NOMO-1 treated with DMSO at 0.1 percent for 48 hours (cell line): ENCODE measurements at regions not wholly inside any gene's neighbourhood (a gene's known extent, or its start where the extent isn't known, plus 50 kb on each side); places are given as distances from the start of the nearest gene placed in this dataset.

Experiments
- DNase-seq: peaks from one replicate; lab custom pipeline; 2025; ENCODE audit not compliant: unreplicated experiment; lab: John Stamatoyannopoulos, UW

GRCh38 chr5:145708169-145708568 is 127.0 kb downstream of the PRELID2 start:
- DNase-seq, result no peak

- no peak for DNase-seq
These were observed 130.4 kb downstream of the PRELID2 start for GRCh38 chr5:145704724-145705123.

- no peak for DNase-seq
These were observed 131.3 kb downstream of the PRELID2 start for GRCh38 chr5:145703856-145704255.

- no peak for DNase-seq
These were observed 133.7 kb downstream of the PRELID2 start for GRCh38 chr5:145701404-145701803.

- DNase-seq, result no peak
These were observed 135.3 kb downstream of the PRELID2 start for GRCh38 chr5:145699846-145700245.

- DNase-seq, result peak; percentile 25
These were observed 137.7 kb downstream of the PRELID2 start for GRCh38 chr5:145697251-145697990.

GRCh38 chr5:145689235-145689634 is 145.9 kb downstream of the PRELID2 start:
- peak; percentile 98 for DNase-seq

- no peak for DNase-seq
These were observed 147.2 kb downstream of the PRELID2 start for GRCh38 chr5:145687943-145688342.

GRCh38 chr5:145685417-145685816 is 149.7 kb downstream of the PRELID2 start:
- no peak for DNase-seq

- DNase-seq, result no peak
These were observed 151.7 kb downstream of the PRELID2 start for GRCh38 chr5:145683431-145683830.

- no peak for DNase-seq
These were observed 152.8 kb downstream of the PRELID2 start for GRCh38 chr5:145682197-145682899.

GRCh38 chr5:145681686-145682085 is 153.5 kb downstream of the PRELID2 start:
- DNase-seq, result peak; percentile 79

GRCh38 chr5:145681216-145681615 is 153.9 kb downstream of the PRELID2 start:
- DNase-seq, result no peak

GRCh38 chr5:145680767-145681166 is 154.4 kb downstream of the PRELID2 start:
- no peak for DNase-seq

GRCh38 chr5:145680169-145680568 is 155.0 kb downstream of the PRELID2 start:
- no peak for DNase-seq

- DNase-seq, result no peak
These were observed 156.9 kb downstream of the PRELID2 start for GRCh38 chr5:145678255-145678654.

- no peak for DNase-seq
These were observed 161.4 kb downstream of the PRELID2 start for GRCh38 chr5:145673786-145674185.

- no peak for DNase-seq
These were observed 166.4 kb downstream of the PRELID2 start for GRCh38 chr5:145668714-145669113.

GRCh38 chr5:145667742-145668141 is 167.4 kb downstream of the PRELID2 start:
- no peak for DNase-seq

- DNase-seq, result no peak
These were observed 168.6 kb downstream of the PRELID2 start for GRCh38 chr5:145666591-145666990.

GRCh38 chr5:145661737-145662485 is 173.2 kb downstream of the PRELID2 start:
- DNase-seq, result no peak
